HG03103 (cell line): ENCODE measurements at regions not wholly inside any gene's neighbourhood (a gene's known extent, or its start where the extent isn't known, plus 50 kb on each side); places are given as distances from the start of the nearest gene placed in this dataset.
"Not testable (repeated sequence)": the region's sequence is repeated elsewhere in the genome, so short reads cannot be mapped to it uniquely, and the experiment has no call there.

Experiments
- ATAC-seq: cut with Tn5 transposase; IDR thresholded peaks from one replicate; pipeline ENCODE4 v1.9.1; 2021; ENCODE audit warnings: low read depth; ENCODE audit not compliant: unreplicated experiment

GRCh38 chr13:63472711-63473110 is 2057.1 kb upstream of the PCDH20 start:
- ATAC-seq: no peak

DNA sequence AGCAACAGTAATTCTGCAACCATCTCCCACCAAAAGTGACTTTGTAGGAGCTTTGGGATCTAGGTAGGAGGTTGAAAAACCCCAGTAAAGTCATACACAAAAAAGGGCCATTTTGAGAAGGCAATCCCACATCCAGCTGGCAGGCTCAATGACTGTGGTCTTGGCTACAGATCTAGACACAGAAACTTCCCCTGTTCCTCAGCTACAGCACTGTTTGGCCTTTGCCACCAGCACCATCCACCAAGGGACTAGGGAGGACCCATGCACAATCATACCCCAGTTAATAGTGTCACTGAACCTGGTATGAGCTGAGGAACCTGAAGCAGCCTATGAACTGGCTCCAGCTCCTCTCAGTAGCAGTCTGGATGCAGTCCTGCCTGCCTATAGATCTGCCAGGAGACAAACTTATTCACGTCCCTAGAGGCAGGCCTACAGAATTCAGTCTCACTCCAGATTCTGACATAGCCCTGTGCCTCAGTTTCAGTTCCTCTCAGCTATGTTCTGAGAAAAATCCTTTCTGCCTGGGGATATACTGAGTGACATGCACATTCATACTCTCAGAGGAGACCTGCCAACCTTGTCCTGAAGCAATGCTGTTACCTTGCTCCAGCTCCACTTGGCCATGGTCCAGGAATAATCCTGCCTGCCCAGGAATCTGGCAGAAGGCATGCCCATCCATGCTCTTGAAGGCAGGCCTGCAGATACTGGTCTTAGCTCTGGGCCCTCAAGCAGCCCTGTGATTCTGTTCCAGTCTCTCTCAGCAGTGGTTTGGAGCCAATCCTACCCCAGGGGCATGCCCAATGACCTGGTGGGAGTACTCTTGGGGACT is 2048.3 kb upstream of the PCDH20 start:
- ATAC-seq: peak; percentile 95

DNA sequence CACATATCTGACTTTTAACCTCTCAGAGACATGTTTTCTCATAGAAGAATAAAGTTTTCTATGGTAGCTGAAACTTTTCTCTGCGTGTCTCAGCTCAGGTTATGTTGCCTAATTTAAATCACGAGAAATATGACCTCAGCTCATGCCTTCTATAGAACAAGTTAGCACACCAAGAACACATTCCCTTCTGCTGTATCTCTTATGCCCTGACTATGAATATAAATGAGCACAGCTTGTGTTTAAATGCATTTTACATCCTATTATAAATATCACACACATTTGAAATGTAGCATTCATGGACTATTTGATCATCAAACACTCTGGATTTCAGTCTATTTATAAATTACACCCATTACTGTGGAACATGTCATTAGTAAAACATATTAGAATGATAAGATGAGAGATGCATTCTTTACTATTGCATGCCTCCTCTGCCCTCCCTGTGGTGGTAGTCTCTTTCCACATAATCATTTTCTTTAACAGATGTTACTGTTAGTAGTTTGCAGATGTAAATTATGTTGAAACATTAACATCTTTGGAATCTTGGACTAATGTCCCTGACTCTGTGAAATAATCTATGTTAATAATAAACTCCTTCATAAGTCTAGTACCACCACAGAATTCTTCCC is 2044.9 kb upstream of the PCDH20 start:
- ATAC-seq: no peak

GRCh38 chr13:63457186-63457585 is 2041.5 kb upstream of the PCDH20 start:
- ATAC-seq: no peak

DNA sequence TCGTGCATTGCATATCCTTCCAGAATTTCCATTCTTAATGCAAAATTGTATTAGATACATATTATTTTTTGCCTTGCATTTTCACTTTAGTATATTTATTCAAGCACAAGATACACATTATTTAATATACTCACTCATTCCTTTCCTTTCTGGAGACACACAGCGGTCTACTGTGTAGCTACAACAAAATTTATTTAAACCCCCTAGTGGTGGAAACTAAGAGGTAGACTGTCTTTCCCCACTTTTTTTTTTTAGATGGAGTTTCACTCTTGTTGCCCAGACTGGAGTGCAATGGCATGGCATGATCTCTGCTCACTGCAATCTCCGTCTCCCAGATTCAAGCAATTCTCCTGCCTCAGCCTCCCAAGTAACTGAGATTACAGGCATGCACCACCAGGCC is 2040.3 kb upstream of the PCDH20 start:
- no peak for ATAC-seq

DNA sequence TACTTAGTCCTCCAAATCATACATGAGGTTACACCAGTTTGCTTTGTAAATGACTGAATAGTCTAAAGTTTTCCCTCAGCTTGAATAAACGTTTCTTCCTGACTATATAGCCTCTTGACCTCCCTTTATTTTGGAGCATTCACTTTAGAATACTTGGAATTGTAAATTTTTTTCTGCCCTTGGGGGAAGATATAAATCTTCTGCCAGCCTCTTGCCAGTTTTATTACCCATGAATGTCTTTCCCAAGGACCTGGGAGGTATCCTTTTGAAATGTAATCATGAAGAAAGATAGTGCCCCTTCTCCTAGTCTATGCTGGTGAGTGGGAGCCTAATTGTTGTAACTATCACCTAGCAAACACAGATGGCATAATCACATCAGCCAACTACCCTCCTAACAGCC is 2033.9 kb upstream of the PCDH20 start:
- no peak for ATAC-seq

DNA sequence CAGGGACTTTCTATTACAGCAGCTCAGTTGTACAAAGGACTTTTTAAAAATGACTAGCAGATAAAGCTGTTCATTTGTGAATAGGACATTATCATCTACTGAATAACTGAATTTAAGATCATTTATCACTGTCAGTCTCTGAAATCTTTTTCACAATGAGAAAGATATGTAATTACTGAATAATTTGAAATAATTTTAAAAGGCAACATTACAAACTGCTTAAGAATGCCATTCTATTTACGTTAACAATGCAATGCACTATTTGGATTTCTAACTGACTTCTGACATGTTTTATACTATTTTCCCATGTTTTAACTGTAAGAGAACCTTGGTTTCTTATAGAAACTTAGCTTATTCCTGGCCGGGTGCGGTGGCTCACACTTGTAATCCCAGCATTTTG is 2033.0 kb upstream of the PCDH20 start:
- no peak for ATAC-seq

GRCh38 chr13:63446329-63446728 is 2030.7 kb upstream of the PCDH20 start:
- no peak for ATAC-seq

DNA sequence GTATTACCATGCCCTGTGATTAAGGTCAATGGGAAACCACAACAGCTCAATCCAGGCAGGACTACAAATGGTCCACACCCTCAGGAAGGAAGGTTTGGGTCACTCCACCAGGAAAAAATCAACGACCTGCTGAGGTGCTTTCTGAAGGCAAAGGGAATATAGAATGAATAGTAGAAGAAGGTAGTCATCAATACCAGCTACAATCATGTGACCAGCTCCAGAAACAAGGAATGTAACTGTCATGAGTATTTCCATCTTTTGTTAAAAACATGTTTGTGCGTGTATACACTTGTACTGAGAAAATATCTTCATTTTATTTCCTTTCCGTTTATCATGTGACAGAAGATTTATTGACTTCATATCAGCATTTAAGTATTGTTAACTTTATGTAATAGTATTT is 2028.6 kb upstream of the PCDH20 start:
- ATAC-seq: not testable (repeated sequence)

DNA sequence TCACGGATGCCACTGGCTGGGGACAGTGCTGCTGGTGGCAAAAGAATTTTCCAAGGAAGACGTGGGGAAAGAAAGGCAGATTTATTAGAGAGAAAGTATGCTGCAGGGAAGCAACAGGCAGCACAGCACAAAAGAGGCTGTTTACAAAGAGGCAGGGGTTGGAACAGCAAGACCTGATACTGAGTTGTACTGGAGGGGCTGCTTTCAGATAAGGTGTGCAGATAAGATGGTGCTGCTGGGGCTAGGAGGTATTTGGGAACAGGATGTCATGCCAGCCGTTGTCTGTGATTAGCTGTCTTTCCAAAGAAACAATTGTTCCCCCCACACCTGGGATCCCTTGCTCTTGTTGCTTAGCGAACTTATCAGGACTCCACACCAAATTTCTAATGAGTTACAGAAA is 2023.3 kb upstream of the PCDH20 start:
- no peak for ATAC-seq

DNA sequence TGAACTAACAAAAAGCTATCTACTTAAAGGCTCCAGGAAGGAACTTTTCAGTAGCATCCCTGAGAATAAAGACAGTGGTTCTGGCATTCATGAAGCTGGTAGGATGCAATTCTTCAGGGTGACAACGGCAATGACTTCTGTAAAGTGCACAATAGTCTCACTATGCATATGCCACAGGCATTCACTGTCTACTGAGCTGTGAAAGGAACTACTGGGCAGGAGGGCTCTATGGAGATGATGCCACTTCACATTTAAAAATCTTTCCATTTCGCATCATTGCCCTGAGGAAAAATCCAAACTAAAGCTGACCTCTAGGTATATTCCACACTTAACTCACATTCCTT is 2020.6 kb upstream of the PCDH20 start:
- ATAC-seq: no peak

DNA sequence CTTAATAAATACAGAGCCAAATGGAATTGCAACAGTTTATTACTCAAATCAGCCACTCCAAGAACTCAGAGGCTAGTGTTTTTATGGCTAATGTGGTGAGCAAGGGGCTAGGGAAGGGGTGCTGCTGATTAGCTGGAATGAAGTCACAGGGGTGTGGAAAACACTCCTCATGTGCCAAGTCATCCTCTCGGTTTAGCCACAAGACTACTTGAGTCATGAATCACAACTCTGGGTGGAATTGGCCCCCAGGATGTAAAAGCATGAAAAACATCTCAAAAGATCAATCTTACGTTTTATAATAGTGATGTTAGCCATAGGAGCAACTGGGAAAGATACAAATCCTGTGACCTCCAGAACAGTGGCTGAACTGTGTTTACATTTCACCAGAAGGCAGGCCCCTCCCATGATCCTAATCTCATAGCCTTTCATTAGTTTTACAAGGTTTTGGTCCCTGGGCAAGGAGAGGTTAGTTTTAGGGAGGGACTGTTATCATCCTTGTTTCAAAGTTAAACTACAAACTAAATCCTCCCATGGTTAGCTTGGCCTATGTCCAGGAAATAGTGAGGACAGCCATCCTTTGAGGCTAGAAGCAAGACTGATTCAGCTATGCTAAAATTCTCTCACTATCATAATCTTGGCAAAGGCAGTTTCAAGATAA is 2020.1 kb upstream of the PCDH20 start:
- no peak for ATAC-seq

DNA sequence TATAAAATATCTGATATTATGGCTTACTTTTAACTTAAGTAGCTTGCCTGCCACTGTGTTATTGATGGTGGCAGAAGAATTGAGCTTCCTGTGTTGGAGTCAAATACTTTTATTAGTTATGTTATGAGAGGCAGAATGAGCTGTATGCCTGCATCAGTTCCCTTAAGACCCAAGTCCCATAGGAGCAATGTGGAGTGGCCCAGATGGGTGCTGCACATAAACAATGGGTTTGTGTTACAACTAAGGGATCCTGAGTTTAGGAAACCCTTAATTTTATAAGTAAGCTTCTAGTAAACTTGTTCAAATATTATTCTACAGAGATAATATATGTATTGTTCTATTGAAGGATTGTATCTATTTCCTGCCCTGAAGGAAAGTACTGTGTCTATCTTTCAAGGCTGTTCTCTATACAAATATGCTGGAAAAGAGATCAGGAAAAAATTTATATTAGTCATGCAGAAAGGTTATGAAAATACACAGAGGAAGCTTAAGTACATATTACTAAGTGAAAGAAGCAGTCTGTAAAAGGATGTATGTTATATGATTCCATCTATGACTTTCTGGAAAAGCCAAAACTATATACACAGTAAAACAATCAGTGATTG is 2018.0 kb upstream of the PCDH20 start:
- ATAC-seq: no peak

DNA sequence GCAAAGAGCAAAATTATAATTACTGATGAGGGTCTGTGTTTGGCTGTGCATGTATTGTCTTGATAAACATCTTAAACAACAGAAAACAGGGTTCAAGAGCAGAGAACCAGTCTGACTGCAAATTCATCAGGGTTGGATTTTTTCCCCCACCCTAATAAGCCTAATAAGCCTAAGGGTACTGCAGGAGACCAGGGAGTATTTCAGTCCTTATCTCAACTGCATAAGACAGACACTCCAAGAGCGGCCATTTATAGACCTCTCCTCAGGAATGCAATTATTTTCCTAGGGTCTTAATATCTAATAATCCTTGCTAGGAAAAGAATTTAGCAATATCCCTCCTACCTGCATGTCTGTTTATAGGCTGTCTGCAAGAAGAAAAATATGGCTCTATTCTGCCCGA is 2011.5 kb upstream of the PCDH20 start:
- no peak for ATAC-seq

- ATAC-seq: no peak
These were observed 2009.5 kb upstream of the PCDH20 start for GRCh38 chr13:63425131-63425530.

DNA sequence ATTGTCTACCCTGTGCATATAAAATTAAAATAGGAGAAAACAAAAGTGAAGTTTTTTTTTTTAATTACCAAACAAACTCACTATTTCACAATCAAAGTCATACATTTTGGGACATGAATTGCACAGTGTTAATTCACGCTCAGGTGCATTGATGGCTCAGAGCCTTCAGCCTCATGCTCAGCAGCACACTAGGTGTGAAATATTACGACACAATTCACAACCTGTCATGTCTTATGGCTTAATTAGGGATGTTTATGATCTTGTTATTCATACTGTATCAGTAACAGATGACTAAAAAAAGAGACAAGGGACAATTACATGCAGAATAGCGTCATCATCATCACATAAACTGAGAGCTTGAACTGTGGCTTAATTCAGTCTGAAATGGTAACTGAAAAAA is 2005.5 kb upstream of the PCDH20 start:
- ATAC-seq: no peak

DNA sequence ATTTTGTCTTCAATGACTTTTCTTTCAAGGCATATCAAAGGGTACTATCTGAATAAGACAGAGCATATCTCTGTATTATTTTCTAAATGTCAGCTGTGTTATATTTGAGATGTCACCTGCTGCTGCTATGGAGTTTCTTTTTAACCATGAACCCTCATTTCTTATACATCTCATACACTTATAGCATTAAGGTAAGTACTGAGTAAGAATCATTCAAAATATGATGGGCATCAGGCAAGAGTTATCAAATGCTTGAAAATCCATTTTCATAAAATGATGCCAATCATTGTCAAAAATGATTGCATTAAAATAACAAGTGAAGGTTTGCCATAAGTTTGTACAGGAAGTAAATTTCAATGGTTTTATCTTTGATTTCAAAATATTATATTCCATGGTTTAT is 2005.0 kb upstream of the PCDH20 start:
- no peak for ATAC-seq

DNA sequence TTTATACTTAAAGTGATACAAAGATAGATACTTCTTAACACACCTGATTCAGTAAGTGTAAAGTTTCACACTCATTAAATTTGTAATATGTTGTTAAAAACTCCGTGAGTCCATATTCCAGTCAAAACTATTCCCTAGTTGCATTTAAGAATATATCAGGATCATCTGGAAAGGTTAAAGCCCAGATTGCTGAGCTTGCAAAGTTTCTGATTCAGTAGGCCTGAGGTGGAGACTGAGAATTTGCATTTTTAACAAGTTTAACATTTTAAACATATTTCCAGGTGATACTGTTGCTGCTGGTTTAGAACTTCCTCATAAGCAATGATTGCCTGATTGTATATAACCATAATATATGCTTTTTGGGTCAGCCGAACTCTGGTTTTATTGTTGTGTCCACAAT is 1998.6 kb upstream of the PCDH20 start:
- ATAC-seq: no peak

DNA sequence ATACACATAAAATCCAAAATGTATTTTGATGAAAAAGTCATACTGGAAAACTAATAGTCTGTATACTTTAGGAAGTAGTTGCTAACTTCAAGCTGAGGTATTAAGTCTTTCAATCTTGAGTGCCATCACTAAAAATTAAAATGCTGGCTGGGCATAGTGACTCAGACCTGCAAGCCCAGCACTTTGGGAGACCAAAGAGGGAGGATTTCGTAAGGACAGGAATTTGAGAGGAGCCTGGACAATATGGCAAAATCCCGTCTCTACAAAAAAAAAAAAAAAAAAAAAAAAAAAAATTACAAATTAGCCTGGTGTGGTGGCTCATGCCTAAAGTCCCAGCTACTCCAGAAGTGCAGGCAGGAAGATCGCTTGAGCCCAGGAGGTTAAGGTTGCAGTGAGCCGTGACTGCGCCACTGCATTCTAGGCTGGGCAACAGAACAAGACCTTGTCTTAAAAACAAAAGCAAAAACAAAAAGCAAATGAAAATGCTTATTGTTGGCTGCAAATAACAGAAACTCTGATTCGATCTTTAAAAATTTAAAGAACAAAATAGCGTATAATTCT is 1994.2 kb upstream of the PCDH20 start:
- no peak for ATAC-seq

- no peak for ATAC-seq
These were observed 1992.9 kb upstream of the PCDH20 start for GRCh38 chr13:63408331-63409189.
